ENCODE measurements at regions not wholly inside any gene's neighbourhood (a gene's known extent, or its start where the extent isn't known, plus 50 kb on each side); places are given as distances from the start of the nearest gene placed in this dataset.
"Not testable (repeated sequence)": the region's sequence is repeated elsewhere in the genome, so short reads cannot be mapped to it uniquely, and the experiment has no call there.

DNA sequence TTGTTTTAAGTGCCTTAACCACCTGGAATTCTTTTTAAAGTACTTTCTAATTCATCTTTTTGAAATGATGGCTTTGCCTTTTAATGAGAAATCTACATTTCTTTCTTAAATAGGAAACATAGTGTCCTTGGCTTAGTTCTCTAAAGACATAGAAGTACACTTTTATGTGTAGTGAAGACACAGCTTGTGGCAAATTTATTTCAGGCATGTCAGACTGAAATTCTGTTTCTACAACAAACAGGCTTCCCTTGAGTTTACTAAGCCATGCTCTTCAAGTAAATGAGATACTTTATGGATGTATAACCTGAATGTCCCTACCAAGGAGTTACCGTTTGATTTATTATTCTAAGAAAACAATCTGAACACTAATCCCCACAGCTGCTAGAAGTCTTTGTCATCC, 136.9 kb upstream of the MAGI2 start:
- DNase-seq (ENCODE audit: low read depth in 2 of 3, low spot score in 1 of 3): no peak

DNA sequence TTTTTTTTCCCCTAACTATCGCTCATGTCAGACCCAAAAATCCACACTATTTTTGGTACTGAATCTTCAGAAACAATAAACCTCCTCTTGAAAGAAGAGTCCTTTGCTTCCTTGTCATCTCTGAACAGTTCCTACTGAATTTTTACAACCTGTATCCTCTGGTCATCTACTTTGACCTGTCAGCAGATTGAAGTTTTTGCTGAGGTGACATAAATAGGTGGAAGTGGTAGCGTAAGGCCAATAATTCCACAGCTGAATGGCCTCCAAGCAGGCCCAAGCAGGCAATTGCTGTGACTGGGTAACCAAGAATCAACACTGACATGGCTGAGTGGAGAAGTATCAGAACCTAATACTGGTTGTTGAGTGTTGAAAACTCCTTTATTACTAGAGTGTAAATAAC, 117.4 kb upstream of the MAGI2 start:
- no peak for DNase-seq (ENCODE audit: low read depth in 2 of 3, low spot score in 1 of 3)

DNA sequence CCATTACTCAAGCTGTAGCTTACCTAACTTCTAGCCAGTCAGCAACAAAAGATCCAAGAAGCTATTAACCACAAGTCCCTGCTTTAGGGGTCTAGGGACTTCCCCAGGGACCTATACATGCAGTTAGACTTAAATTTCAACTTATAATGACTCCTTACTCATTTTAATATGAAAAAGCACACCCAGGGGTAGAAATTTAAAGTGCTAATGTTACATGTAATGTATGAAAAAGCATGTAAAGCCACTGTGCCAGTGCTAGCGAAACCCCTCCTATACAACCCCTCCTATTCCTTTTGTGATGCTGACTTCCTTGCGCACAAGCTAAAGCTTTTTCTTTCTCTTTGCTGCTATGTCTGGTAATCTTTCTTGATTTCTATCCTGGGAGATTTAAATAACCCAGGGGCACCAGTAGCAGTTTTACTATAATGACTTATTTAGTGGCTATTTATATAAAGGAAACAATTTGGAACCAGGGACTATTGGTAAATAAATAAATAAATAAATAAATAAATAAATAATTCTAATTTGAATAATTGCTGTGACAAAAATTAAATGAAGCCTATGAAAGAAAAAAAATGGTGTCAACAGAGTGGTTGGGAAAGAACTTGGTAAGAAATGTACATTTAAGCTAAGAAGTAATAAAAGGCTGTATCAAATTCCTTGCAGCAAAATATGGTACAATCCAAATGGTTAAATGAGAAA, 110.5 kb upstream of the MAGI2 start:
- no peak for DNase-seq (ENCODE audit: low read depth in 2 of 3, low spot score in 1 of 3)

DNA sequence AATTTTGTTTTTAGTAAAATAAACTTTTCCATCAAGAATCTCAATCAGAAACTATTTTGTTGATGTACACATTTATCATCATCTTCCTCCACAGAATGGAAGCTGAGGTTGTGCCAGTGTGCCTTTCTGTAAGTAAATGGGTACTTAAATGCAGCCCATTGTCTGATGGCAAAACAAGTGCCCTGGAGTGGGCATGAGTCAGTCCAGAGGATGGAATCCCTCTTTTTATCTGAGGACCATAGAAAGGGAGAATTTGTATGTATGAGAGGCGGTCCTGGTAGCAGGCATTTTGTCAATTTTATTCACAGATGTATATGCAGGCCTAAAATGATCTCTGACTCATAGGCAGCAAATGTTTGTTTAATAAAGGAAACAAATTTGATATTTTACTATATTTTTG, 102.1 kb upstream of the MAGI2 start:
- DNase-seq (ENCODE audit: low read depth in 2 of 3, low spot score in 1 of 3): no peak

DNA sequence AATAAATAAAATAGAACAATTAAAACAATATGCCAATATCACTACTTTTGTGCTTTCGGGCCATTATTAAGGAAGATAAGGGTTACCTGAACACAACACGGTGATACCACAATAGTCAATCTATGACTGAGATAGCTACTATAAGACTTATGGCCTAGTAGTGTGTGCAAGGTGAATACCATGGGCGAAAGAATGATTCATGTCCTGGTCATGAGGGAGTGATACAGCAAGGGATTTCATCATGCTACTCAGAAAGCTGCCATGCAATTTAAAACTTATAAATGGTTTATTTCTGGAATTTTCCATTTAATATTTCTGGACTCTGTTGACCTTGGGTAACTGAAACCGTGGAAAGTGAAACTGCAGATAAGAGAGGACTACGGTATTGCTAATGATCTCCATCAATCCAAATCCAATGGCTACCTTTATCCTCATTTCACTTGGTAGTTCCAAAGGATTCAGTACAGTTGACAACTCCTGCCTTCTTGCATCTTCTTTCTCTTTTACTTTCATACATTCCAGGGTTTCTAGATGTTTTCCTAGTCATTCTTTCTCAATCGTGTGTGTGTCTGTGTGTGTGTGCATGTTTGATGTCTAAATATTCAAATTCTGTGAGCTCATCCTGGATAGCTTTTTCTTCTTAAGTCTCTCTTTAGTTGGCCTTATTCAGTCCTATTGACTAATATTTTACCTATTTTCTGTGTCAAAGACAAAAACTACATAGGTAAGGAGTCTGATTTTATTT, 100.5 kb upstream of the MAGI2 start:
- DNase-seq (ENCODE audit: low read depth in 2 of 3, low spot score in 1 of 3): no peak

DNA sequence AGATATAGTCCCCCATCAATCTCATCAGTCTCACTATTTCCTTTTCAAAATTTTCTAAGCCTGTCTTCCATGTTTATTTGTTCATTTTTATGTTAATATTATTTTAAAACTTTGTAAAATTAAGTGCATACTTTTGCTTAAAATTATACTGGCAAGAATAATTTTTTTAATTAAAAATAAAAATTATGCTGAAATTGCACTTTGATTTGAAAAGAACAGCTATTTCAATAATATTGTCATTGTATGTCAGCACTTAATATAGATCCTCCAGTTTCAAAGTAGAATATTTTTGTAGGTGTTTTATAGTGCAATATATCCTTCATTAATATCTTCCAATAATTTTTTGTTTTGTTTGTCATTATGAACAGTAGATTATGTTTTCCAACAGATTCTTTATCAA, 99.0 kb upstream of the MAGI2 start:
- no peak for DNase-seq (ENCODE audit: low read depth in 2 of 3, low spot score in 1 of 3)

DNA sequence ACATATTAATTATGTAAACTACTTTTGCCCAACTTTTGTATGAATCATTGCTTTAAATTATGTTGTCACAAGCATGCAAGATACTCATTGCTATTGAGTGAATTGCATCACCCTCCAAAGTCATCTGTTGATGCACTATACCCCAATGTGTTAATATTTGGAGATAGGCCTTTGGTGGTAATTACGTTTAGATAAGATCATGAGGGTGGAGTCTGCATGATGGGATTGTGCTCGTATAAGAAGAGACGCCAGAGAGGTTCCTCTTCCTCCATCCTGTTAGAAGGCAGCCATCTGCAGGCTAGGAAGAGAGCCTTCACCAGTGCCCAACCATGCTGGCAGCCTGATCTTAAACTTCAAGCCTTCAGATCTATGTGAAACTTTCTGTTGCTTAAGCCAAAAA, 95.3 kb upstream of the MAGI2 start:
- no peak for DNase-seq (ENCODE audit: low read depth in 2 of 3, low spot score in 1 of 3)

DNA sequence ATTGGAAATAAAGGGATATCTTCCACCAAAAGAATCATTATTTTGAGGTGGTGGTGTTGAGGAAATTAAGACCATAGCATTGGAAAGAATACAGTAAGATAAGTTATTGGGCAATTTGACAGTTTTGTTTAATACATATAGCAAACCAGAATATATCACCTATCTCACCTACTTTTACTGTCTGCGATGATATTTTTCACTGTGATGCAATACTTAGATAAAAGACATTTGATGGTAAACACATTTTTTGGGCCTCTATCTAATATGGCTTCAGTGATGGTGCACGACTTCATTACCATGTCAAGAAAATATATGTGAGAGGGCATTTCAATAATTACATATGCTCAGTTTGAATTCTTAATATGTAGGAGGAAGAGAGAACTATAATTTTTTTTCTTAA, 93.7 kb upstream of the MAGI2 start:
- no peak for DNase-seq (ENCODE audit: low read depth in 2 of 3, low spot score in 1 of 3)

DNA sequence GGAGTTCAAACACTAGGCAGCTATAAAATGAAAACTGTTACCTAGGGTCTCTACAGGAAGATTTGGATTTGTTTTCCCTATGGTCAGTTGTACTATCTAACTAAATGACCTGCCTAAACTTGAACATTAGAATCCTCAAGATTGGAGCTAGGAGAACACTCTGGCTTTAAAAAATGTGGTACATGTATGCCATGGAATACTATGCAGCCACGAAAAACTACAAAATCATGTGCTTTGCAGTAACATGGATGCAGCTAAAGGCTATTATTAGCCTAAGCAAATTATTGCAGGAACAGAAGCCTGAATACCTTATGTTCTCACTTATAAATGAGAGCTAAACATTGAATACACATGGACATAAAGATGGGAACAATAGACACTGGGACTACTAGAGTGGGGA, 87.1 kb upstream of the MAGI2 start:
- DNase-seq (ENCODE audit: low read depth in 2 of 3, low spot score in 1 of 3): no peak

DNA sequence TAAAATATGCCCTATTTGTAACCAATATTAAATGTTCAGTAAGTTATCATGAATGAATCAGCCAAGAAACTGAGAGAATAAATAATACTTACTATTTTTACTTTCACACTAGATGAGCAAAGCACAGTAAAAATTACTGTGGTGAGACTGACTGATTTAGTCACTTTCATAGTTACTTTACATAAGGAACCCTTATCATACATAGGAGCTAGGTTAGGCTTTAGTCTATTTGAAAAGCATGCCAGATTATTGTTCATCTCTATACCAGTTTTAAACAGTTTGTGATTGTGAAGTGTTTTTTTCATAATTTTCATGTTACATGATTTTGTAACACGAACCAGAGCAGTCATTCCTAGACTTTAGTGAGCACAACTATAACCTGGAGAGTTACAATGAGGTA, 80.7 kb upstream of the MAGI2 start:
- DNase-seq (ENCODE audit: low read depth in 2 of 3, low spot score in 1 of 3): no peak

DNA sequence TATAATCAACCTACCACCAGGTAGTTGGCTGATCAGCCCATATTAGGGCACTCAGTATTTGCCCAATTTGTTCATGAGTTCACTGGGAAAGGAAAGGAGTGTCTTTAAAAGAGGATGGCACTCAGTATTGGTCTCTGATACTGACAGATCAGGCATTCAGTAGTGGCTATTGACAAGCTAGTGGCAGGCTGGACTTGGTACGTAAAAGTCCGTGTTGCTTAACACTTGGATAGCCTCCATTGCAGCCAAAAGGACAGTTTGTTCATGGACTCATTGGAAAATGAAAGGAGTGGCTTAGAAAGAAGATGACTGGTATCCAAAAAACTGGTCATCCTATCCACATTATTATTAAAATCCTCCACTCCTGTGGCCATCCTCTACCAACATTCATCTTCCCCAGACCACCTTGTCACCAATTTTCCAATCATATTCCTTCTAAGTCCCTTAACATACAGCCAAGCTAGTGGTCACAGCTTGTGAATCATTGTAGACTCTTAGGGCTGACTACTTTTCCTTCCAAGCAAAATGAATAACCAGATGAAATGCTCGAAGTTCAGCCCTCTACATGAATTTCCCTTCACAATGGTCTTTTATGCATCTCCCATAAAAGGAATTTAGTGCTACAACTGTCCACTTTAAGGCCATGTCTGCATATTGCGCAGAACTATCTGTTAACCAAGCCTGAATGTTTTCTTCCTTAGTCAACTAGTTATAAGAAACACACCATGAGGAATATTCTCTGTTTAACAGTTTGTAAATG, 78.6 kb upstream of the MAGI2 start:
- DNase-seq (ENCODE audit: low read depth in 2 of 3, low spot score in 1 of 3): no peak

DNA sequence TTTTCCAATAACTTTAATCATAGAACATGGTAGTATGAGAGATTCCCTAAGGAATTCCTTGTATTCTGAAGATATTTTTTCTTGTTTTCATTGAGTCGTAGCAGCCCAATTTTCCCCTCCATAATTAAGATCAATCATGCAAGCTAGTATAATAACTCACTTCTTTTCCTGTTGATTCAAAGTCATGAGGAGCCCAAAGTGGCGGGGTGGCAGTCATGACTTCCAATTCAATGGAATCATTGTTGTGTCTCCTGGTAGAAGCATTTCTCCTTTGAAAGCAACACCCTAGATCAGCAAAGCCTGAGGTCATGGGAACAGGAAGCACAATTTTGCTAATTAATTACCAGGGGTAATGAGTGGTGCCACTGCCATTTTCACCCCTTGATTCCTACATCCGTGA, 77.6 kb upstream of the MAGI2 start:
- no peak for DNase-seq (ENCODE audit: low read depth in 2 of 3, low spot score in 1 of 3)

DNA sequence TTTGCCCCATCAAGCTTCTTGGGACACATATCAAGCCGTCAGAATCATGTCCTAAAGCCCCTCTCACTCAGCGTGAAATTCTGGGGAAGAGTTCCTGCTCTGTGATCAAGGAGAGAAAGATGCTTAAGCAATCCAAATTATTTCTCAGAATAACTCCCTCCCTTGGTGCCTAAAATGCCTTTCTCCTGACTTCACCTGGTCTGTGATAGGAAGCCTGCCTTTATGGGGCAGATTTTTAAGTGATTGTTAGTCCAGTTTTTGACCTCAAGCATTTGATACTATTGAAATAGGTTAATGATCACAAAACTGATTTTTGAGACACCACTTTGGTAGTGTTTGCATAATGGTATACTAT, 76.4 kb upstream of the MAGI2 start:
- DNase-seq (ENCODE audit: low read depth in 2 of 3, low spot score in 1 of 3): no peak

DNA sequence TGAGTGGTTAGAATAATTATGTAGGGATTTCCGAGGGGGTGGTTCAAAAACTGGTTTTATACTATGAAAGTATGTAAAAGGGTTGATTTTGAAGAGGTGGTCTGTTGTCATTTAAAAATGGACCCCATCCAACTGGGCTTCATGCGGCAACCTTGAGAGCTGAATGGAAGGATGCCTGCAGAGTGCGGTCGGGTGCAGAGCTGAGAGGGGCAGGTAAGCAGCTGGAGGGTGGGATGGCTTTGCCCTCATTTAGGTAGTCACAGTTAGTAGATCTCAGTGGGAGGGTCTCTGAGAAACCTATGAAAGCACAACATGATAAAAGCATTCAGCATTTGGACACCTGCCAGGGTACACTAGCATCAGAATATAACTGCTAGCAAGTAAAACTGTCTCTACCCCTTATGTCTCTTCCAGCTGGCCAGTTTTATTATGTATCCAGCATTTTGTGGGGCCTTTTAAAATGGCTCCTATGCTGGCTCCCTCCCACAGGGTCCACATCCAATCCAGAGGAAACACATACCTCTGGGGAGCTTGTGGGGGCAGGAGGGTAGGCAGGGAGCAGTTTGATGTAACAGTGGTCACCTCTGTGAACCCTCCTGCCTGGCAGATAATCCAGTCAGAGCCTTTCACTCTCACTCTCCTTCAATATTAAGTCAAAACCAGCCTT, 75.9 kb upstream of the MAGI2 start:
- no peak for DNase-seq (ENCODE audit: low read depth in 2 of 3, low spot score in 1 of 3)

DNA sequence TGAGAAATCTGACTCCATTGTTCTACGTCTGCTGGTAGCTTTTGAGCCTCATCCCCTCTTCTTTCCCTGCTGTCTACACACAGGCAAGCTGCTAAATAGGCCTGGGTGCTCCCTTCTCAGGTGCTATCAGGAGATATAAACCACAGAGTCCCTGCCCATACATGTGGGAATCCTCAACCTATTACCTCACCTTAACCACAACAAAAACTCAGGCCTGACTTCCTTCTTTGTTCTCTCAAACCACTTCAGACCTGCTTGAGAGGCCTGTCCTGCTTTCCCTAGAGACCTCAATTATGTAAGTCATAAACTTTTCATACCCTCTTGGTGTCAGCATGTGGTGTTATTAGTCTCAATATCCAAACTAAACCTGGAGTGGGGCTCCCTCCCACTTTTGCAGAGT, 75.0 kb upstream of the MAGI2 start:
- no peak for DNase-seq (ENCODE audit: low read depth in 2 of 3, low spot score in 1 of 3)

DNA sequence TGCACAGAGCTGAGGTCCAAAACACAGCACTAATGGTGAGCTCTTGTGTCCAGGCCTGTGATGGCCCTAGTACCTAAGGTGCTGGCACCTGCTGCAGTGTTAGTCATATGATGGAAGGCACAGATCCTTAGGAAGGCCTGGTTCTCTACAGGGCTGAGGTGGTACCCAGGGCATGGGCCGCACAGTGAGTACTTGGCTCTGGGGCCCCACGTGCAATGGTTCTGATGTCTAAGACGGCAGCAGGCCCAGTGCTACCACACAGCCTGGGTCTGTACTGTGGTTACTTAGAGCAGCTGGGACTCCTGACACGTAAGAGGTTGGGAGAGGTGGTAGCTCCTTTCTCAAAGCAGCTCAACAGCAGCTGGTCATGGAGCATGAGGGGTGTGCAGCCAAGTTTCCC, 70.6 kb upstream of the MAGI2 start:
- DNase-seq (ENCODE audit: low read depth in 2 of 3, low spot score in 1 of 3): no peak

DNA sequence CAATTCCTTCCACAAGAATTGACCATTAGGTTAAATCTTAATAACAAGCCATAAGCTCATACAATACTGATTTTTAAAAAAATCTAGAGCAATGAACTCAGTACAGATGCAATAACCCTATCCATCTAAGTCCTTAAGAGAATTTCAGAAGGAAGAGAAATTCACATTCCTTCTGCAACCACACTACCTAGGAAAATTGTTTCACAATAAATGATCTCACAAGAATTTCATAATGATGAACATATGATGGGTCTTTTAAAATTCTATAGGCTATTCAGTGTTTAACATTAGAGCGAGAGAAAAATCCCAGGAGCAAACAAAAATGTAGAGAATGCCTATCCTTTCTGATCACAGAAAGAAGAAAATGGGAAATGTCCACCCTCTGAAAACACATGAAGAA, 70.0 kb upstream of the MAGI2 start:
- no peak for DNase-seq (ENCODE audit: low read depth in 2 of 3, low spot score in 1 of 3)

DNA sequence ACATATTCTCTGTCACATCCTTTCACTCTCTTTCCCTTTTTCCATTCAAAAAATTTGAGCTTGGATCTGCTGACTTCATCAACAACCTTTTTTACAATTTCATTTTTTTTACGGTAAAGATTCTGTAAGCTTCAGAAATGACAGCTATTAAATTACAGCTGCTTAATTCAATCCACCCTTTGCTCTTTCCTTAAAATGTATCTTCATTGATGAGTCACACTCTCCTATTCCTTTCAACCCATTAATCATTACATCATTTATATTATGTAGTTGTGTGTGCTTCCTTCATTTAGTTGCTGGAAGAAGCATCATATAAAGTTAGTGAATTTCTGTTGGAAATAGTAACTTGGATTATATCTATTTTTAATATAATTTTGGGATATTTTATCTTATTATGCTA, 67.1 kb upstream of the MAGI2 start:
- no peak for DNase-seq (ENCODE audit: low read depth in 2 of 3, low spot score in 1 of 3)

DNA sequence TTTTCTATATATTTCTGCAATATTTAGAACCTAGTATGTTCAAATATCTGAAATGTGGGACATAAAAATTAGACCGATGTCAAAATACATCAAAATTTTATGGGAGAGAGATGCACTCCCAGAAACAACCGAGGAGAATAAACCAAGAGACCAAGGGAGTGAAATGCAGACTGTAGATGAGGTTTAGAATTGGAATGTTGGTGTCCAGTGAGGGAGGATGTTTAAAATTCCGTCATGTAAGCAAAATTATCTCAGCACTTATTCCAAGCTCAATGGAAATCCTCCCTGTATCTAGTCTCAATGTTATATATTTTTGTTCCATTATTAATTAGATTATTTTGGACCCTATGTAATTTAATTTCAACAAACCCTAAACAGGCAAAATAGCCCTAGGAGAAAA, 61.9 kb upstream of the MAGI2 start:
- no peak for DNase-seq (ENCODE audit: low read depth in 2 of 3, low spot score in 1 of 3)

DNA sequence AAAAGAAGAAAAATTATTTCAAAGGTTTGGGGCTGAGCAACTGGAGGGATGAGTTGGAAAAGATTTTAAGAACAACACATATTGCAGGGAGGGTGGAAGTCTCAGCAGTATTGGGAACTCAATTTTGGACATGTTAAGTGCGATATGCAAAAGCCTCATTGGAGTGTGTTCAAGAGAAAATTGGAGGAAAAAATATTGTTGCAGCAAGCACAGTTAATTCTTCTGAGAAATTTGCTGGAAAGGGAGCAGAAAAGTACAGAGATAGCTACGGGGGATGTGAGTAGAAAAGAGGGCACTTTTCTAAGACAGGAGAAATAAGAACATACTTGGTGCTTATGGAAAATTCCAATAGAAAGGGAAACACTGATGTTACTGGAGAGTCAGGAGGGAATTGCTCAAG, 59.8 kb upstream of the MAGI2 start:
- DNase-seq (ENCODE audit: low read depth in 2 of 3, low spot score in 1 of 3): no peak

DNA sequence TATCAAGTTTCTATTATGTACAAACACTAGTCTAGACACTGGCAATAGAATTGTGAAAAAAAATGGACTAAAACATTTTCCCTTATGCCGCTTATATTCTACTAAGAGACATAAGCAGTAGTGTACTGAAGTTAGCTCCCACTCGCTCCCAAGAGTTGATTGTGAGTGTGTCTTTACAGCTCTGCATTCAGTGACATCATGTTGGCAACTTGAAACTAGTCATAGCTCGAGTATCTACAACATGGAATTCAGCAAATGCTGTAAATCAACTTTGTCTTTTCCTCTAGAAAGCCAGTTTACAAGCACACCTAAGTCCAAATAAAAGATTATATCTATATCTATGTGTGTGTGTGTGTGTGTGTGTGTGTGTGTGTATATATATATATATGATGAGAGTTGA, 58.8 kb upstream of the MAGI2 start:
- no peak for DNase-seq (ENCODE audit: low read depth in 2 of 3, low spot score in 1 of 3)

DNA sequence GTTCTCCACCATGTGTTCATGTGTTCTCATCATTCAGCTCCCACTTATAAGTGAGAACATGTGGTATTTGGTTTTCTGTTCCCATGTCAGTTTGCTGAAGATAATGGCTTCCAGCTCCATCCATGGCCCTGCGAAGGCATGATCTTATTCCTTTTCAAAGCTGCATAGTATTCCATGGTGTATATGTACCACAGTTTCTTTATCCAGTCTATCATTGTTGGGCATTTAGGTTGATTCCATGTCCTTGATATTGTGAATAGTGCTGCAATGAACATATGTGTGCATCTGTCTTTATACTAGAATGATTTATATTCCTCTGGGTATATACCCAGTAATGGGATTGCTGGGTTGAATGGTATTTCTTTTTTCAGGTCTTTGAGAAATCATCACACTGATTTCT, 57.6 kb upstream of the MAGI2 start:
- not testable (repeated sequence) for DNase-seq (ENCODE audit: low read depth in 2 of 3, low spot score in 1 of 3)
